ENCODE measurements at regions not wholly inside any gene's neighbourhood (a gene's known extent, or its start where the extent isn't known, plus 50 kb on each side); places are given as distances from the start of the nearest gene placed in this dataset.
"Not testable (repeated sequence)": the region's sequence is repeated elsewhere in the genome, so short reads cannot be mapped to it uniquely, and the experiment has no call there.

GRCh38 chr9:78930281-78930680 lies 633.4 kb downstream of the PSAT1 start:
- no peak for DNase-seq

GRCh38 chr9:78932849-78933627 lies 636.1 kb downstream of the PSAT1 start:
- no peak for DNase-seq

GRCh38 chr9:78934880-78935279 lies 636.9 kb upstream of the TLE4 start:
- no peak for DNase-seq

GRCh38 chr9:78938821-78939220 lies 632.9 kb upstream of the TLE4 start:
- no peak for DNase-seq

- no peak for DNase-seq
These were observed 632.3 kb upstream of the TLE4 start for GRCh38 chr9:78939311-78940065.

- no peak for DNase-seq
These were observed 631.5 kb upstream of the TLE4 start for GRCh38 chr9:78940121-78940855.

GRCh38 chr9:78954286-78954685 lies 617.5 kb upstream of the TLE4 start:
- no peak for DNase-seq

GRCh38 chr9:78958892-78959291 lies 612.9 kb upstream of the TLE4 start:
- no peak for DNase-seq

- DNase-seq = no peak
These were observed 609.6 kb upstream of the TLE4 start for GRCh38 chr9:78962156-78962555.

GRCh38 chr9:78963911-78964310 lies 607.9 kb upstream of the TLE4 start:
- DNase-seq = no peak

- DNase-seq = no peak
These were observed 604.1 kb upstream of the TLE4 start for GRCh38 chr9:78967596-78968217.

- DNase-seq = no peak
These were observed 601.4 kb upstream of the TLE4 start for GRCh38 chr9:78970375-78970774.

GRCh38 chr9:78971540-78971939 lies 600.2 kb upstream of the TLE4 start:
- DNase-seq = no peak

- no peak for DNase-seq
These were observed 599.3 kb upstream of the TLE4 start for GRCh38 chr9:78972303-78972999.

GRCh38 chr9:78973907-78974306 lies 597.9 kb upstream of the TLE4 start:
- no peak for DNase-seq

- no peak for DNase-seq
These were observed 588.9 kb upstream of the TLE4 start for GRCh38 chr9:78982849-78983248.

GRCh38 chr9:78985084-78985738 lies 586.6 kb upstream of the TLE4 start:
- DNase-seq = no peak

- DNase-seq = no peak
These were observed 585.3 kb upstream of the TLE4 start for GRCh38 chr9:78986446-78986845.

- no peak for DNase-seq
These were observed 582.6 kb upstream of the TLE4 start for GRCh38 chr9:78989031-78989658.

- DNase-seq = no peak
These were observed 577.3 kb upstream of the TLE4 start for GRCh38 chr9:78994471-78994870.

- not testable (repeated sequence) for DNase-seq
These were observed 576.8 kb upstream of the TLE4 start for GRCh38 chr9:78994974-78995373.

- no peak for DNase-seq
These were observed 574.5 kb upstream of the TLE4 start for GRCh38 chr9:78997296-78997695.

All from stimulated activated CD4-positive, alpha-beta T cell treated with anti-CD3 and anti-CD28 coated beads, Interleukin-15, amount 100 ng/mL, for 24 hours (primary cell).